Karpas-422 (cell line): ENCODE measurements at regions not wholly inside any gene's neighbourhood (a gene's known extent, or its start where the extent isn't known, plus 50 kb on each side); places are given as distances from the start of the nearest gene placed in this dataset.
"Not testable (repeated sequence)": the region's sequence is repeated elsewhere in the genome, so short reads cannot be mapped to it uniquely, and the experiment has no call there.

ENCODE experiments used
- DNase-seq: peaks from one replicate; pipeline ENCODE4 v3.0.0-alpha.2; 2015
- H2AFZ ChIP-seq: fragments of 200-600 bp; sonication (generic); 2 replicates; pipeline ENCODE4 v1.6.1; 2014; ENCODE audit warnings: antibody characterized with exemption, low read length, mixed read lengths
- H3K27ac ChIP-seq: fragments of 200-600 bp; sonication (generic); 2 replicates; pipeline ENCODE4 v1.5.1; 2014; ENCODE audit warnings: mild to moderate bottlenecking, low read length, moderate library complexity
- H3K27me3 ChIP-seq: fragments of 200-600 bp; sonication (generic); 2 replicates; pipeline ENCODE4 v1.6.1; 2014; ENCODE audit warnings: low read length, mixed read lengths
- H3K36me3 ChIP-seq: fragments of 200-600 bp; sonication (generic); 2 replicates; pipeline ENCODE4 v1.6.1; 2014; ENCODE audit warnings: low read length, mixed read lengths; ENCODE audit not compliant: insufficient read depth
- H3K4me1 ChIP-seq: fragments of 200-600 bp; sonication (generic); 2 replicates; pipeline ENCODE4 v1.6.1; 2014; ENCODE audit warnings: mild to moderate bottlenecking, low read length, mixed read lengths
- H3K4me2 ChIP-seq: fragments of 200-600 bp; sonication (generic); 2 replicates; pipeline ENCODE4 v1.6.1; 2014; ENCODE audit warnings: low read length, low read depth, mild to moderate bottlenecking; ENCODE audit not compliant: poor library complexity, severe bottlenecking
- H3K4me3 ChIP-seq: fragments of 200-600 bp; sonication (generic); 2 replicates; pipeline ENCODE4 v1.5.1; 2014; ENCODE audit warnings: mild to moderate bottlenecking, antibody characterized with exemption, low read length, mixed read lengths
- H3K79me2 ChIP-seq: fragments of 200-600 bp; sonication (generic); 2 replicates; pipeline ENCODE4 v1.6.1; 2014; ENCODE audit warnings: mild to moderate bottlenecking, low read length, mixed read lengths
- H3K9ac ChIP-seq: fragments of 200-600 bp; sonication (generic); 2 replicates; pipeline ENCODE4 v1.6.0; 2014; ENCODE audit warnings: low read length
- H3K9me2 ChIP-seq: fragments of 200-600 bp; sonication (generic), shearing (Covaris generic); replicated peaks from 2 replicates; pipeline ENCODE4 v1.6.0; 2014; ENCODE audit warnings: mild to moderate bottlenecking, low read length, moderate library complexity; ENCODE audit not compliant: insufficient read depth
- H3K9me3 ChIP-seq: fragments of 300-700, 200-600 bp; sonication (generic); 2 replicates; pipeline ENCODE4 v1.6.1; 2014; ENCODE audit warnings: low read length, mixed read lengths
- H4K20me1 ChIP-seq: fragments of 200-600 bp; sonication (generic); 2 replicates; pipeline ENCODE4 v1.6.1; 2014; ENCODE audit warnings: mild to moderate bottlenecking, antibody characterized with exemption, low read length, low read depth; ENCODE audit not compliant: insufficient read depth

DNA sequence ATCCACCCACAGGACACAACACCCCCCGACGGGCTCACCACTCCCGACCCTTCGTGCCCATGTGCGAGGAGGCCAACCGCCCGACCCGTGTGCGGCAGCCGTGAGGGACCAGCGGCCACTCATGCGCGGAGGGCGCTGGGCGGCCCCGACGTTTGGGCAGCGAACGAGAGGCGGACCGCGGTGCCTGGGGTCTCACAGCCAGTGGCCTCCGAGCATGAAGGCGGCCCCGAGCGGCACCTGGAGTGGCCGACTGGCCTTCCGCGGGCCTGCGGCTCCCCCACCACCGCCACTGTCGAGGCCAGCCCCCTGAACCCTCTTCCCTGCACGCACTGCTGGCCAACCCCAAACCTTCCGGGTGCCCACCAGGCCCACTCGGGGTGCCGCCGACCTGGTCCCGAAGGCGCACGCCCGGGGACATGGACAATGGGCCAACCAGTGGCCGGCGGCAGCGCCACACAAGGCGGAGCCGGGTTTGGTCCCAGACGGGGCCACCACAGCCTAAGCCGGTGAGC lies 4274.9 kb upstream of the OR11H1 start:
- H4K20me1 ChIP-seq: no peaks in the 10 kb centered on the region
- H3K4me2 ChIP-seq: no peak overlapping the region
- peak; percentile 26 for DNase-seq
- no peaks in the 10 kb centered on the region for H3K9me2 ChIP-seq
- no peak overlapping the region for H3K9ac ChIP-seq
- H3K27me3 ChIP-seq: no peaks in the 10 kb centered on the region
- H3K4me1 ChIP-seq: no peaks in the 10 kb centered on the region
- H3K79me2 ChIP-seq: no peaks in the 10 kb centered on the region
- peaks cover 3% of the 10 kb centered on the region; the same call in 1 of the 2 replicates for H3K9me3 ChIP-seq
- no peaks in the 10 kb centered on the region for H3K36me3 ChIP-seq
- no peak overlapping the region for H2AFZ ChIP-seq
- H3K4me3 ChIP-seq: no peak overlapping the region
- no peak overlapping the region for H3K27ac ChIP-seq

DNA sequence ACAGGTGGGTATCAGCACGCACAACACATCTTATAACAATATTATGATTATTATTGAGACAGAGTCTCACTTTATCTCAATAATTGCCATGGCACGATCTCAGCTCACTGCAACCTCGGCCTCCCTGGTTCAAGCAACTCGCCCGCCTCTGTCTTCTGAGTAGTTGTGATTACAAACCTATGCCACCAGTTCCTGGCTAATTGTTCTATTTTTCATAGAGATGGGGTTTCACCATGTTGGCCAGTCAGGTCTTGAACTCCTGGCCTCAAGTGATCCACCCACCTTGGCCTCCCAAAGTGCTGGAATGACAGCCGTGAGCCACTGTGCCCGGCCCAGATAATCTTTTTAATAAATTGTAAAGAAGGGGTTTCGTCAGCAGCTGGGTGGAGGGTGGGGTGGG lies 4257.0 kb upstream of the OR11H1 start:
- H4K20me1 ChIP-seq, H3K27ac ChIP-seq, H3K4me3 ChIP-seq, DNase-seq, H3K9ac ChIP-seq, H3K79me2 ChIP-seq, H3K4me2 ChIP-seq, H3K36me3 ChIP-seq, H3K27me3 ChIP-seq, H2AFZ ChIP-seq, H3K9me2 ChIP-seq, H3K9me3 ChIP-seq, H3K4me1 ChIP-seq: not testable (repeated sequence)

DNA sequence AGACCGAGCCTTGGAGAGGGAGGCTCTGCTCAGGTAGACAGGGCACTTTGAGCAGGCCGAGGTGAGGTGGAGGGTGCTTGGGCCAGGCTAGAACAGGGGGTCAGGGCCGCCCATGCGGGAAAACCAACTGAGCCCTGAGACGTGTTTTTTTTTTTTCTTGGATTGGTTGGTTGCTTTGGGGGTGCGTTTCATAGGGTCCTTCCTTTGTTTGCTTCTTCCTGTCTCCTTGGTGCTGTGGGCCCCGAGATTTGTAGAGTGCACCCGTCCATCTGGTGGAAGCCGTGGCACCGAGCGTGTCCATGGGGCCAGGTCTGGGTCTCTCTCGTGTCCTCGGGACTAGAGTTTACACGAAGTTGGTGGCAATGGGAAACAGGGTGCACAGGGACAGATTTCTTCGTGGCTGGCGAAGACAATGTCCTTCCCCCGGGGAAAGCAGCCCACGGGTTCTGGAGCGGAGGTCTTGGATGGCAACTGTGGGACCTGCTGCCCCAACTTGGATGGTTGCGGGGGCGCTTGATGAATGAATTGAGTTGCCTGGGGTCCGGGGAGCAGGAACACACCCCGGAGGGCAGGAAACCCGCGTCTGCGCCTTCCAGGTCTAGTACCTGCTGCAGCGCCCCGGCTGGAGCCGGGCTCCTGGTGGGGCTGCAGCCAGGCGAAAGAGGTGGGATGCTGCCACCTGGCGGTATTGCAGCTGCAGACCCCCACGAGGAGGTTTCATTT lies 4242.7 kb upstream of the OR11H1 start:
- not testable (repeated sequence) for H3K27ac ChIP-seq, H3K4me3 ChIP-seq, H3K36me3 ChIP-seq, H3K9me2 ChIP-seq, H2AFZ ChIP-seq, H3K79me2 ChIP-seq, H3K27me3 ChIP-seq, H3K4me1 ChIP-seq, H3K9ac ChIP-seq, H3K4me2 ChIP-seq, H4K20me1 ChIP-seq
- peak; percentile 82 for DNase-seq
- H3K9me3 ChIP-seq: peaks cover 20% of the 10 kb centered on the region

GRCh38 chr22:11285839-11286205 lies 4242.2 kb upstream of the OR11H1 start:
- not testable (repeated sequence) for H3K4me1 ChIP-seq, H3K27ac ChIP-seq, H3K4me3 ChIP-seq, H3K9me2 ChIP-seq, H3K27me3 ChIP-seq, H3K4me2 ChIP-seq, H3K79me2 ChIP-seq, H3K36me3 ChIP-seq, H2AFZ ChIP-seq, H4K20me1 ChIP-seq, H3K9ac ChIP-seq, DNase-seq
- peaks cover 20% of the 10 kb centered on the region for H3K9me3 ChIP-seq

- peaks cover 24% of the 10 kb centered on the region for H3K9me3 ChIP-seq
- H3K4me2 ChIP-seq, H3K9ac ChIP-seq, H4K20me1 ChIP-seq, H3K36me3 ChIP-seq, H3K9me2 ChIP-seq, H3K79me2 ChIP-seq, DNase-seq, H3K27me3 ChIP-seq, H3K4me3 ChIP-seq, H3K27ac ChIP-seq, H2AFZ ChIP-seq, H3K4me1 ChIP-seq: not testable (repeated sequence)
Measured at GRCh38 chr22:11288246-11289220, 4239.5 kb upstream of the OR11H1 start.

- H3K9me3 ChIP-seq: peaks cover 32% of the 10 kb centered on the region
- not testable (repeated sequence) for H3K27me3 ChIP-seq
Measured at GRCh38 chr22:11298126-11298893, 4229.7 kb upstream of the OR11H1 start.

GRCh38 chr22:11302427-11302826 lies 4225.6 kb upstream of the OR11H1 start:
- DNase-seq, H3K4me3 ChIP-seq, H2AFZ ChIP-seq, H4K20me1 ChIP-seq, H3K4me1 ChIP-seq, H3K9ac ChIP-seq, H3K9me2 ChIP-seq, H3K79me2 ChIP-seq, H3K36me3 ChIP-seq, H3K4me2 ChIP-seq, H3K27ac ChIP-seq, H3K27me3 ChIP-seq: not testable (repeated sequence)
- peaks cover 29% of the 10 kb centered on the region for H3K9me3 ChIP-seq

More at GRCh38 chr22:11298126-11298893, 4229.7 kb upstream of the OR11H1 start:
- not testable (repeated sequence) for H3K4me3 ChIP-seq, H3K9me2 ChIP-seq, H3K36me3 ChIP-seq, H3K9ac ChIP-seq, DNase-seq, H3K79me2 ChIP-seq, H3K27ac ChIP-seq, H3K4me1 ChIP-seq, H3K4me2 ChIP-seq, H2AFZ ChIP-seq, H4K20me1 ChIP-seq

GRCh38 chr22:11302904-11303303 lies 4225.1 kb upstream of the OR11H1 start:
- not testable (repeated sequence) for H3K27ac ChIP-seq, H4K20me1 ChIP-seq, H3K79me2 ChIP-seq, H3K9me2 ChIP-seq, H3K36me3 ChIP-seq, H3K27me3 ChIP-seq, H3K9ac ChIP-seq, H3K4me2 ChIP-seq, H3K4me3 ChIP-seq, DNase-seq, H3K4me1 ChIP-seq, H2AFZ ChIP-seq
- peaks cover 27% of the 10 kb centered on the region for H3K9me3 ChIP-seq
